Right ventricle myocardium superior (tissue), 1 donor: ENCODE measurements at regions not wholly inside any gene's neighbourhood (a gene's known extent, or its start where the extent isn't known, plus 50 kb on each side); places are given as distances from the start of the nearest gene placed in this dataset.
"Not testable (repeated sequence)": the region's sequence is repeated elsewhere in the genome, so short reads cannot be mapped to it uniquely, and the experiment has no call there.

Source experiments
- ATAC-seq: fragments of 200-7000 bp; cut with Tn5 transposase; one replicate; pipeline ENCODE4 v1.9.1; 2020; ENCODE audit warnings: mild to moderate bottlenecking; ENCODE audit not compliant: poor library complexity
- DNase-seq: peaks from one replicate; pipeline ENCODE4 v3.0.0-alpha.2; 2020
- intact Hi-C: fragments of 100-400 bp; cut with DNase I; formaldehyde crosslinking; loops from one replicate; pipeline ENCODE4 v1.11.2; 2022
- donor health status: DM: no; HTN: yes; CAD: no; lungs with severe emphysema.

DNA sequence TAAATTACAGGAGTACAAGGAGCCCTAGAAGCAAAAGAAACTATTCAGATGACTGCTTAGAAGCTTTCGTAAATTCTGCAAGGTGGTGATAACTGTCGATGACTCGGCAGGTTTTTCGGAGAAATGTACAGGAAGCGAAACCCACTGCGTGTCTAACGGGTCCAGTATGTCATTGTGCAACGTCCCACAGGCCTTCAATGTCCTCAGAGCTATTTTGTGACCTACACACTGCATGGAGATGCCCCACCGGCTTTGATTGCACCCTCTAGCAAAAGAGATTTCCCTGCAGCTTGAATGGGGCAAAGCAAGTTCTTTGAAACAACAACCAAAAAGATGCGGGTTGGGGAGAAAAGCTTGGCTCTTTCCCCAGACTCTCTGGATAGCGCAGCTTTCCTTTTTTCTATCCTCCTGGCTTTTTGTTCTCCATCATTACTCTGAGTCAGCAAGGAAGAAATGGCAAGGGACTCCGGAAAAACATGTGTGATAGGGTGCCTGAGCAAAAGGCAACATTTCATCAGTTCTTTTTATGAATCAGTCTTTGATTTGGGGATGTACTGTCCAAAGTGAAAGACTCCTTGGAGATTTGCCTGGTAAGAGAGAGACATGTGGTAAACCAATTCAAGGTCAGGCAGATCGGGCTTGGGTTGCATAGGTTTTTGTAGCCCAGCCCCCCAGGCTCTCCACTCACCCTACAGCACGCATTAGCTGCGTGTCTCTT lies 112.0 kb upstream of the TBL1X start:
- DNase-seq (no peak), ATAC-seq (peak; percentile 58)
- intact Hi-C loops = no loop called here

DNA sequence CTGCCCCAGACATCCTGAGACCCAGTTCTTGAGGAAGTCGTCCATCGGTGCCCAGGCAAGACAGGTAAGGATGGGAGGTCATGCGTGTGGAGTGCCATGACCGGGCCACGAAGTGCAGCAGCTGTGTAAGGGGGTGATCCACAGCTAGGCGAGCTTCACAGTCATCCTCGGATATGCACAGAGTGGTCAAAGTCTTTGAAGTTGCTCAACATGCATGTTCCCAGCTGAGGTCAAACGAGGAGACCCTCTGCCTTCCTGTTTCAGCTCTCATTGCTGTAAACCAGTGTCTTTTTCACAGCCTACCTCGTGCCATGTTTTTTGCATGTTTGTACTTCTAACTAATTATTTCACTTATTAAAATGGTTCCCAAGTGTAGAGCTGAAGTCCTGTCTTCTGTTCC lies 109.9 kb upstream of the TBL1X start:
- DNase-seq = no peak
- ATAC-seq = no peak
- intact Hi-C loops = no loop called here

DNA sequence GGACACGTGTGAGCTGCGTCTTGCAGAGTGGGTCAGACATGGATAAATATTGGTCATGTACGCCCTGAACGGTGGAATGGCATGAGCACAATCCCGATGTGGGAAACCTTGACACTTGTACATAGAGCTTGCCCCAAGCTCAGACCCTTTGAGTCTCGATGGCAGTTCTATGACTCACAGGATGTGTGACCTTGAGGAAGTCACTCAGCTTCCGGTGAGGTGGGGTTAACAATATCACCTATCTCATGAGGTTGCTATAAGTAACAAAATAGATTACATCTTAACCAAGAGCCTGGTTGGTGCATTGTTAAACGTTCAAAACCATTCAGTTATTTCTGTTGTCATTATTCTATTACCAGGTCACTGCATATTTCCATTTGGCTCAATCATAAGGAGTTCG lies 109.1 kb upstream of the TBL1X start:
- DNase-seq (no peak), ATAC-seq (no peak)
- intact Hi-C loops = no loop called here

- DNase-seq = no peak
Measured at GRCh38 chrX:9356846-9357245, 108.0 kb upstream of the TBL1X start.

DNA sequence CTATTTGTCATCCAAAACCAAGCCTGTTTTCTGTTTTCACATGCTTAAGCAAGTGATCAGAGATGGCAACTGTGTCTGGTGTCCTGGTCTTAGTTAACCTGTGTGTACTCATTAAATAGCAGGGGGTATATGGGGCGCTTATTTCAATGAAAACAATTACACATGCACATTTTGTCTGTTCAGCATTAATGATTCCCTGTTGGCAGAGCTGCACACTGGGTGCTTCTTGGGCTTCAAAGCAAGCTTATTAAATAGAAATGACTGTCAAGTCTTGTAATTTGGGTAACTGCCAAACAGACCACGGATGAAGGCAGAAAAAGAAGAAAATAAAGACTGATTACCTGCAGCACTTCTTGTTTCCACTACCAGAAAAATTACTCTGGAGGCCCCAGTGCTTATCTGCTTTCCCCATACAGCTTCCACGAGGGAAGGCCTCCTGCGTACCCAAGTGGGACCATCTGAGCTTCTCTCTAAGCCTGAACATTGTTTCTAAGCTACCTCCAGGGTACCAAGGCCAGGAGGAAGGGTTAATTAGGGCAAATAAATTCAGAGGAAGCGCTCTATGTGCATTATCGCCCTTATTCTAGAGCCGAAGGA lies 107.2 kb upstream of the TBL1X start:
- intact Hi-C loops = no loop called here
- DNase-seq = no peak
- no peak for ATAC-seq

More at GRCh38 chrX:9356846-9357245, 108.0 kb upstream of the TBL1X start:
- ATAC-seq = no peak
- intact Hi-C loops = no loop called here

DNA sequence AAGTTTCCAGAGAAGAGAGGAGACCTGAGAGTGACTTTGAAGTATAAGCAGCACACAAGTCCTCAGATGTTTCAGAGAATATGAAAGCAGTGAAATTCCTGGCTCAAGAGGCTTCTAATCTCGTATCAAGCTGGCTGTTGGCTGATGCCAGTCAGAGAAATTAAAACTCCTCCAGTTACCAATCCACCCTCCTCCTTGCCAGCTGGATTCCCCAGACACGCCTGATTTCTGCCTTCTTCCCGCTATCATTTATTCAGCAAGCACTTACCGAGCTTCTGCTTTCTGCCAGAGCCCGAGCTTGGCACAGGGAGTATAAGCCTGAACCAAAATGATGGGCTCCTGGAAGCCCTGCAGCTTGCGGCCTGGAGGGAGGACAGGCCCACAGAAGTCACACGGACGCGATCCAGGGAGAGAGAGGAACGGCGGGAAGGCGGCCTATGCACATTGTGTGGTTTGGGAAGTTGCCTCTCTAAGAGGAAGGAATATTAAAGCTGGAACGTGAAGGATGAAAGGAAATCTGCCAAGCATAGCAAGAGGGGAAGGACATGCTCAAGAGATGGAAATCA lies 102.4 kb upstream of the TBL1X start:
- ATAC-seq = peak; percentile 51
- intact Hi-C loops = no loop called here
- DNase-seq = no peak

- intact Hi-C loops = no loop called here
- ATAC-seq (no peak), DNase-seq (no peak)
Measured at GRCh38 chrX:9367421-9367820, 97.4 kb upstream of the TBL1X start.

DNA sequence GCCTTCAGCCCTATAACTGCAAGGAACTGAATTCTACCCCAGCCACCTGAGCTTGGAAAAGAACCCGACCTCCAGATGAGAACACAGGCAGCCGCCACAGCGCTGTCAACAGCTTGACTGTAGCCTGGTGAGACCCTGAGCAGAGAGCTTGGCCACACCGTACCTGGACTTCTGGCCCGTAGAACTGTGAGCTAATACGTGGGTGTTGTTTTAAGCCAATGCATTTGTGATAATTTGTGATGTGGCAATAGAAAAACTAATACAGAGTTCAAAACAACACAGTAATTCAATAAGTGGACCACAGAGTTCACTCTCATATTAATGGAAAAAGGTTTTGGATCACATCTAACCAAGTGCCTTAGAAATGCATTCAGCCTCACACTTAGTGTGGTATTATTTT lies 96.6 kb upstream of the TBL1X start:
- DNase-seq (no peak), ATAC-seq (no peak)
- intact Hi-C loops = no loop called here

- DNase-seq (no peak), ATAC-seq (no peak)
- intact Hi-C loops = no loop called here
Measured at GRCh38 chrX:9369802-9370291, 95.0 kb upstream of the TBL1X start.

- DNase-seq (no peak), ATAC-seq (peak; percentile 56)
- intact Hi-C loops = no loop called here
Measured at GRCh38 chrX:9370893-9371292, 94.0 kb upstream of the TBL1X start.

DNA sequence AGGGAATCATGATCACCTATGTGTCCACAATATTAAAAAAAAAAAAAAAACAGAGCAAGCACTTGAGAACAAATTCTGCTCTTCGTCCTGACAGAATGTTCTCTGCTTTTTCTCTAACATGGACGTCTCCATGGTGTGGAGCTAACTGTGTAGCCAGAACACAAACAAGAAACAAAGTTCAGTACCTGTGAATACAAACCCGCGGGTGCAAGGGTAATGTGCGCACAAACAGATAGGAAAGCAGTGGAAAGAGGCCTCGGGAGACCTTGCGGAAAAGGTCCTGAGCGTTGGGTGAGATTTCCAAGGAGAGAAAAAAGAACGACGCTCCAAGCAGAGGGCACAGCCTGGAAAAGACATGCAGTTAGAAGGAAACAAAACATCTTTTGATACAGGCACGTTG lies 92.0 kb upstream of the TBL1X start:
- DNase-seq (no peak), ATAC-seq (no peak)
- intact Hi-C loops = no loop called here

- ATAC-seq (no peak), DNase-seq (no peak)
- intact Hi-C loops = no loop called here
Measured at GRCh38 chrX:9373789-9374188, 91.1 kb upstream of the TBL1X start.

GRCh38 chrX:9374555-9374954 lies 90.3 kb upstream of the TBL1X start:
- ATAC-seq = no peak

DNA sequence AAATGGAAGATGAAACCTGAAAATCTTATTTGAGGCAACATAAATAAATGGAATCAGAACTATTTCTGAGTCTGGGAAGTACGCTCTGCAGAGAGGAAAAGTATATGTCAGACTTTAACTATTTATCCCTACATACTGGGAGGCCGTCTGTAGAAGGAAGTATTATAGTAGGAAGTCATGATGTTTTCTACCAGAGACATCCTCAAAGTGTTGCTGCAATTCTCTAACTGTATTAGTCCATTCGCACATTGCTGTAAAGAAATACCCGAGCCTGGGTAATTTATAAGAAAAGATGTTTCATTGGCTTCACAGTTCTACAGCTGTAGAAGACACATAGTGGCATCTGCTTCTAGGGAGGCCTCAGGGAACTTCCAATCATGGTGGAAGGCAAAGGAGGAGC lies 88.7 kb upstream of the TBL1X start:
- DNase-seq = no peak
- intact Hi-C loops = no loop called here

More at GRCh38 chrX:9374555-9374954, 90.3 kb upstream of the TBL1X start:
- intact Hi-C loops = no loop called here
- DNase-seq = no peak

DNA sequence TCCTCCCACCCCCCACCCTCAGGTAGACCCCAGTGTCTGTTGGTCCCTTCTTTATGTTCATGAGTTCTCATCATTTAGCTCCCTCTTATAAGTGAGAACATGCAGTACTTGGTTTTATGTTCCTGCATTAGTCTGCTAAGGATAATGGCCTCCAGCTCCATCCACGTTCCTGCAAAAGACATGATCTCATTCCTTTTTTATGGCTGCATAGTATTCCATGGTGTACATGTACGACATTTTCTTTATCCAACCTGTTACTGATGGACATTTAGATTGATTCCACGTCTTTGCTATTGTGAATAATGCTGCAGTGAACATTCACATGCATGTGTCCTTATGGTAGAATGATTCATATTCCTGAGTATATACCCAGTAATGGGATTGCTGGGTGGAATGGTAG lies 87.6 kb upstream of the TBL1X start:
- ATAC-seq, intact Hi-C loops, DNase-seq: not testable (repeated sequence)

More for the DNA sequence above, 88.7 kb upstream of the TBL1X start:
- no peak for ATAC-seq

DNA sequence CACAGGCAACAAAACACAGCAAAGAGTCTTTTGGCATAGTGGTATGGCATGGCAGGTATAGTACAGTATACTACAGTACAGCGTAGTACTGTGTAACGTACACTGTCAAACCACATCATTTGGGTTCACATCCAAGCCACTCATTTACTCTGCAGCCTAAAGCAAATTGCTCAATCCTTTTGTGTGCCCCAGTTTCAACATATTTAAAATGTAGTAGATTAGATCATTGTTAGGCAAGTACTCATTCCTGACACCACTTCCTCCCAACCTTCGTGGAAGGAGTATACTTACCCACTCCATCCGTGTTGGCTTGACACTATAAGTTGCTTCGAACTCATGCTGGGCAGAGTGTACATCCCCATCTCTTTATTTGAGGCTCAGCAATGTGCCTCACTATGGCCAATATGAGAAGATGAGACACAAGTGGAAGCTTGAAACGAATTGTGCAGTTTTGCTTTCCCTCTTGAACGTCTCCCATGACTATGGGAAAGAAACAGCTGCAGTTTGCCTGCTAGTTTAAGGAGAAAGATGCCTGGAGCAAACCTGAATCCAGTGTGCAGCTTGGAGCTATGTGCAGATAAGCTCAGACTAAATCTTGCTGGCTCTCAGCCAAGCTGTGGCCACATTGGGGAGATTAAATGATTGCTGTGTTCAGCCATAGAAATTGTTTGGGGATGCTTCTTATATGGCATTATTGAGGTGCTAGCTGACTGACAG lies 85.7 kb upstream of the TBL1X start:
- intact Hi-C loops = no loop called here
- DNase-seq (no peak), ATAC-seq (no peak)

DNA sequence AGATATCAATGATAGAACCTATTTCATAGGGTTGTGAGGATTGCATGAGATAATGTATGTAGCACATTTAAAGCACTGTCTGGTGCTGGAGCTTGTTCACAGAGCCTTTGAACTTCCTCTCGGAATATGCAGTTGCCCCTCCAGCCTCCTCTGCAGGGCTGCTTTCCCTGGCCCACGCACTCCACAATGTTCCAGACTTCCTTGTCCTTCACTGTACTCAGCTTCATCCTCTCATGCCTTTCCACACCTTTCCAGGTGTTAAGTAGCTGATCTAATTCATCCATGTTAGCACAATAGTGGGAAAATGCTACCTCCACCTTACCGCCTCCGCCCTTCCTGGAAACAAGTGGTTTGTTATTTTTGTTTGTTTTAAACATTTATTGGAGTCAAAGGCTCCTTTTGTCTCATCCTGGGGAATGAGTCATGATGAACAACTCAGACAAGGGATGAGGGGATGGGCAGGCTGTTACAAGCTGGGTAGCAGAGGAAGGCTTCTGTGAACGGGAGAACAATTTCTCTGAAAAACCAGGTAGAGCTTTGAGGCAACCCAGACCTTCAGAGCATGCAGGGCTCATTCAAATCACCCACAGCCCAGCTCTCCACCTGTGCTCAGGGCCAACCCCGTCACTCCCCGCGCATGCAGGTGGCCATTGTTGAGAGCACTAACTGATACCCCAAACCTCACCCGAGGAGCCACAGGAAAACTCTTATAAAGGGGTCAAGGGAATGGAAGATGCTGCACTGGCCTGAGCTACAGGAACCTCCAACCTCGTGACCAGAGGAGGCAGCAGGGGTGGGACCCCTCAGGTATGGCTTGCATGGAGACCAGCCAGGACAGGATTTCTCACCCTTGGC lies 84.9 kb upstream of the TBL1X start:
- ATAC-seq = no peak
- DNase-seq = no peak
- intact Hi-C loops = no loop called here

DNA sequence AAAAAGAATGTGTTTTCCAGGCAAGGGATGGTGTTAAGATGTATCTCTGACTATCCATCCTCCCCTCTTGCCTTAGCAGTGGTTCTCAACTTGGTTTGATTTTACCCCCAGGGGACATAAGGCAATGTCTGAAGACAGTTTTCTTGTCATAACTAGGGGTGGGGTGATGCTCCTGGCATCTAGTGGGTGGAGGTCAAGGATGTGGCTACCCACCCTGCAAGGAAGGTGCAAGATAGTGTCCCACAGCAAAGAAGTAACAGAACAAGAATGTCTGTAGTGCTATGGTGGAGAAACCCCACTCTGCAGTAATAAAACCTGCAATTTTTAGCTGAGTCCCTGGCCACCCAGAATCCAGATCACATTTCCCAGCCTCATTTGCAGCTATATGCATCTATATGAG lies 81.2 kb upstream of the TBL1X start:
- DNase-seq (no peak), ATAC-seq (no peak)
- intact Hi-C loops = no loop called here

GRCh38 chrX:9388450-9388849 lies 76.4 kb upstream of the TBL1X start:
- intact Hi-C loops = no loop called here
- no peak for ATAC-seq
- DNase-seq = no peak
